ENCODE measurements at regions not wholly inside any gene's neighbourhood (a gene's known extent, or its start where the extent isn't known, plus 50 kb on each side); places are given as distances from the start of the nearest gene placed in this dataset.
A peak's percentile ranks its signal among the peaks of the same experiment; 100 is the strongest.
"Not testable (repeated sequence)": the region's sequence is repeated elsewhere in the genome, so short reads cannot be mapped to it uniquely, and the experiment has no call there.

DNA sequence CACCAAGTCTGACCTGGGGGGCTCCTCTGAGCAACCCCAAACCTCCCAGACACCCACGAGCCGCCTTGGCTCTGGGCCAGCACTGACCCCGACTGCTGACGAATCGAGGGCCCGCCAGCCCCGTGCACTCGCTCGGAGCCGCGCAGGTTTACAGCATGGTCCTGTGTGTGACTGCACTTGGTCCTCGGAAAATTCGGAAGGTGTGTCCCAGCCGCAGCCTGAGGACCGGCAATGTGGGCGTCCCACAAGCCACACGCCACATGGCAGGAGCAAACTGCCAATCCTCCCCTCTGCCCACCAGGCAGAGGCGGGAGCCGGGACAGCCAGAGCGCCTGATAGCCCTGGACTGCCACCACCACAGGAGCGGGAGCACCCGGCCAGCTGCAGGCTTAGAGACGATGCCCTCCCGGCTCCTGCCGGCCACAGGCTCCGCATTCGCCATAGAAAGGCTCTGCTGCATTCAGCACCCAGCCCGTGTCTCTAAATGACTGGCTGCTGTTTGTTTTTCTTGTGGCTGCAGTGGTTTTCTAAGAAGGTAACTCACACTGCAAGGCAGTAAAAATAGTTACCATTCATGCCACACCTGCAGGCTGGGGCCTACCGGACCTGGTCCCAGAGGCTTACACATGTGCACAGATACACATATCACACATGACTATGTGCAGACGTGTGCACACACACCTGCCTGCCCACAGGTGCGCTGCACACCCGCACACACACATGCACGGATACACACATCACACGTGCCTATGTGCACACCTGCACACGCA lies 5415.3 kb upstream of the TPTE start:
- DNase-seq = peak; percentile 51 to 59

GRCh38 chr21:5106767-5107464 lies 5414.5 kb upstream of the TPTE start:
- DNase-seq = not testable (repeated sequence)

GRCh38 chr21:5107637-5108036 lies 5413.7 kb upstream of the TPTE start:
- not testable (repeated sequence) for DNase-seq

DNA sequence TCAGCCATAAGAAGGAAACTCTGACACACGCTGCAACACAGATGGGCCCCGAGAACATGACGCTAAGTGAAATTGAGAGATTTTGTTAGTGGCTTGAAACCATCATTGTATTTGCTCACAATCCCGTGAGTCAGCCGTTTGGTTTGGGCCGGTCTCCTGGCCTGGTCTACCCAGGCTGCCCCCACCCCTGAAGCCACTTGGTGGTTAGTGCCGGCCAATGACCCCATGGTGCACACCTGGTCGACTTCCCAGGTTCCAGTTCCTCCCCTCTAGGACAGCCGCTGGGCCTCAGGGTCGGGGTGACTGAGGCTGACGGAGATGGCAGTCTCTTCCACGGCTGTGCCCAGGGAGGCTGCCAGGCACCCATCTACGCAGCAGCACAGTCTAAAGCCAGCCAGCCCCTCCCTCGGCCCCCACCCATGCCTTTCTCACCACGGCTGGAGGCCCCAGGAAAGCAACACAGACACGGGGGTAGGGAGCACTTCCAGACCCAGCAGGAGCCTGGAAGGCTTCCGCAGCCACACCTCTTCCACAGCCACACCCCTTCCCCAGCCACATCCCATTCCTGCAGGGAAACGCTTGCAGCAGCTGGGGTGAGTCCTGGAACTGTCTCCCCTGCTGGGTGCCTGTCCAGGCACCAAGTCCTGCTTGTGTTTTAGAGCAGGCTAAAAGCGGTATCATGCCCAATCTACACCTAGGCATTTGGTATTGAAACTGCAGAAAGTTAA lies 5413.2 kb upstream of the TPTE start:
- DNase-seq = not testable (repeated sequence)

- not testable (repeated sequence) for DNase-seq
Observed at GRCh38 chr21:5111197-5111596, 5410.2 kb upstream of the TPTE start.

DNA sequence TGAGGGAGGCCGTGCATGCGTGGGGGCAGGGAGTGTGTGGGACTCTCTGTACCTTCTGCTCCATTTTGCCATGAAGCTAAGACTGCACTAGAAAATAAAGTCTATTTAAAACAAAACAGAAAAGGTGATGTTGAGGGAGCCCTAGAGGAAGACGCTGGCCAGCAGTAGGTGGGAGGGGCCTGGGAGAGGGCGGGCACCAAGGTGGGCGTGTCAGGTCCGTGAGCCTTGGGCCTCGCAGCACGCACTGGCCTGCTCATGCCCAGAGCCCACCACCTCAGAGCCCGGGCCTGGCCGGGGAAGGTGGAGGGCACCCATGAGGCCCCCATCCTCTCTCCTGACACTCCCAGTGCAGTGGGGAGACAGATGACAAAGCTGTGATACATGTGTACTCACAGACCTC lies 5408.3 kb upstream of the TPTE start:
- not testable (repeated sequence) for DNase-seq

- DNase-seq = not testable (repeated sequence)
Observed at GRCh38 chr21:5114468-5114867, 5406.9 kb upstream of the TPTE start.

GRCh38 chr21:5114893-5115645 lies 5406.3 kb upstream of the TPTE start:
- DNase-seq = not testable (repeated sequence)

DNA sequence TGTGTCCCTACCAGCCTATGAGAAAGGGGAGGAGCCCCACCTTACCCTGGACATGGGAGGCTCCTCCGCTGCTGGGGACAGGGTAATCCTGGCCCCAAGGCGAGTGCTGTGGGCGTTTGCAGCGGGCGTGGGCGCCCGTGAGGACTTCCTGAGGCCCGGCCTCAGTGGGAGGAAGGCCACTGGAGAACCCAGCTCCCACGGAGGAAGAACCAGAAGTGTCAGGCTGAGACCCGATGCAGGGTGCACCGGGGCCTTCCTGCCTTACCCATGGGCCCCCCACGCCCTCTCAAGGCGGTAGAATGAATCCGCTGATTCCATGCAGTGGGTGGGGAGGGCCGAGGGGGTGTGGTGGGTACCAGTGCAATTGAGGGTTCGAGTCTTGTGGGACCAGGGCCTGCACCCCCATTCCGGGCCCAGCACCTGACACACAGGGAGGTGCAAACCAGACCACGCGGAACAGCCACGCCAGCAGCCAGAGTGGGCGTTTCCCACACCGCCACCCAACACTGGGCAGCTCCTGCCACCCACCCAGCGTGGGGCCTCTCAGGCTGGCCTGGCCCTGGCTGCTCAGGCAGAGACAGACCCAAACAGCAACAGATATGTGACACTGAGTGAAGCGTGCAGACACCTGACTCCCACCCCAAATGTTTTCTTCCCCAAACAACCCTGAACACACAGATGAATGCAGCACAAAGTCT lies 5405.6 kb upstream of the TPTE start:
- not testable (repeated sequence) for DNase-seq

DNA sequence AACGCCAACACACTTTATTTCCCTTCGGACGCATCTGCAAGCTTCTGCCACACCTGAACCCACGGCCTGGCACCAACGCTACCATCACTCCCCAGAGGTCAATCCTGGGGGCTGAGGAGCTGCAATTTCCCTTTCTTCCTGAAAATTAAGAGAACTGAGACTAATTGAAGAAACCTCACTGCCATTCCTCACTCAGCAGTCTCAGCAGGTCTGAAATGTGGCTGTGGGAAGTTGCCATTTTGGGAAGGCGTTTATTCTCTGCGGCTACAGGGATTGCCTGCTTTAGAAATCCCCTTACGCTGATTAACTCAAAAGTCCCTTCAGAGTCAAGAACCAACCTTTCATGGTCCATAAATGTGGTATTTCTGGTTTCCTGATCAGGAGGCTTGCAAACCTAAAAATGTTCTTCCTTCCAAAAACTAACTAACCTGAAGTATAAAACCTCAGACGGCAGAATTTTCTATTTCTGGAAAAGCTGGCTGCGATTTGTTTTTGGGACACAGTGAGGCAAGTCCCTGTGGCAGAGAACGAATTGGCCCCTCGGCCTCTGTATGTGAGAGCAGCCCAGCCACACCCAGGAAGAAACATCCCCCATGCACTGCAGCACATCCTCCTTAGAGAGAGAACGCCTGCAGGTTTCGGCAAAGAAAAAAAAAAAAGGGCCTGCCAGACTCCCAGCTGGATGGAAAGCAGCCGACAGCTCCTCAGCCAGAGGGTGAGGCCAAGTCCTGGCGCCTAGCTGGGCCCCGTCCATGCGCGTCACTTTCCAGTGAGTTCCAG lies 5404.8 kb upstream of the TPTE start:
- not testable (repeated sequence) for DNase-seq

GRCh38 chr21:5117135-5117534 lies 5404.2 kb upstream of the TPTE start:
- DNase-seq = not testable (repeated sequence)

- DNase-seq = peak in 1 of 2 donors; percentile 22
Observed at GRCh38 chr21:5117666-5118295, 5403.6 kb upstream of the TPTE start.

DNA sequence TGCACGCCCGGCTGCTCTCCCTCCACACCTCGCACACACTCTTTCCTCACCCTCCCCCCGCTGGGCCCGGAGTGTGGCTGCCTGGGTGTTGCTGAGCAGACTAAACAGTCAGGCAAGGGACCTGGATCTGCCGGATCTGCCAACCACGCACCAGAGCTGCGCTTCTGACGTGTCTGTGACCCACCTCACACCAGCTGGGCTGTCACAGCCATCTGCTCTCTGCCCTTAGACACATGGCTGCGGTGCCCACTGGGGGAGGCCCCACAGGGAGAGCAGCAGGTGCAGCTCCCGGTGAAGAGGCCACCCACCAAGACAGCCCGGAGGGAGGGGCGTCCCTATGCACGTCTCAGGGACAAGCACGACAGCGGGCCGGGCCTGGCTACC lies 5403.1 kb upstream of the TPTE start:
- DNase-seq = peak; percentile 39 to 48

DNA sequence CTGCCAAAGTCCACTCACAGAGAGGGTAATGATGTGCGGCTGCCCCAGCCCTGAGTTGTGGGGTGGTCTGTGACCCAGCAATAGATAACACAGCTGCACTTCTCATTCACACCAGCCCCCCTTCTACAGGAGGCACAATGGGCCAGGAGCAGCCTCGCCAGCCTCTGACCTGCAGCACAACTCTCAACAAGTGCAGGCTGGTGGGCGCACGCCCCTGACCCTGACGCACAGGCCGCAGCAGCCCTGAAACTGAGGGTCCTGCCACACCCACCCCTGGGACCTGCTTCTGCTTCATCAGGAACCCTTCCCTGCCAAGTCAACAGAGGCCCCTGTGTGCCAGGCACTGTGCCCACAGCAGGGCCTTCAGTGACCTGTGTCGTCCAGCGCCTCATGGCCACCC lies 5402.2 kb upstream of the TPTE start:
- DNase-seq = not testable (repeated sequence)

GRCh38 chr21:5121399-5121798 lies 5400.0 kb upstream of the TPTE start:
- DNase-seq = not testable (repeated sequence)

DNA sequence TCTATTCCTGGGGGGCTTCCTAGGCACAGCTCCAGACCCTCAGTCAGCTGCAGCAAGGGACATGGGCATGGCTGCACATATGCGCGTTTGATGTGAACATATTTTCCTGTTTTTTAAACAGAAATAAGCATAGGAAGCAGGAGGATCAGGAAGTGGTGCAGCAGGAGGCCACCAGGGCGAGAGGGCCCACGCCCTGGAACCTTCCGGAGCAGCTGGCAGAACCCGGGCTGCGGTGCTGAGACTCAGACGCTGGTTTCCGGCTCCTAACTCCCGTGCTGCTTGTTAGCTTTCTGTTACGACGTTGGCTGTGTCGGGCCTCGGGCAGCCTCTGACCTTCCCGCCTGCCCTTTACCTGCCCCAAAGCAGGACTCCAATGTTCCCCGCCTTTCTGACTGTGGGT lies 5399.5 kb upstream of the TPTE start:
- DNase-seq = not testable (repeated sequence)

GRCh38 chr21:5123655-5124054 lies 5397.7 kb upstream of the TPTE start:
- peak; percentile 76 to 82 for DNase-seq

DNA sequence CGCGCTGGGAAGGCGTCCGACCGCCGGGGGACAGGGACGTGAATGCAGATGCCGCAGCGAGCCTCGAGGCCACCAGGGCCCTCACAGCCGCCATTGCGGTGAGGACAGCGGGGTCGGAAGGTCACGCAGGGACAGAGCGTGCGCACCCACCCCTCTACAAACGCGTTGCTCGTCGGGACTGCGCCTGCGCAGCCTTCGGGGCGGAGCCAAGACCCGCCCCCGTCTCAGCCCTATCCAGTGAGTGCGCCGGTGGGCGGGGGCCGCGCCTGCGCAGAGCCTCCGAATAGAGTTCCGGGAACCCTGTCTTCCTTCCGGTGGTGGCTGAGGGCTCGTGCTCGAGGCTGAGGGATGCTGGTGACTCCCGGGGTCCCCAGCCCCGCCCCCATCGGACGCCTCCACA lies 5393.1 kb upstream of the TPTE start:
- DNase-seq = peak; percentile 98 to 99

DNA sequence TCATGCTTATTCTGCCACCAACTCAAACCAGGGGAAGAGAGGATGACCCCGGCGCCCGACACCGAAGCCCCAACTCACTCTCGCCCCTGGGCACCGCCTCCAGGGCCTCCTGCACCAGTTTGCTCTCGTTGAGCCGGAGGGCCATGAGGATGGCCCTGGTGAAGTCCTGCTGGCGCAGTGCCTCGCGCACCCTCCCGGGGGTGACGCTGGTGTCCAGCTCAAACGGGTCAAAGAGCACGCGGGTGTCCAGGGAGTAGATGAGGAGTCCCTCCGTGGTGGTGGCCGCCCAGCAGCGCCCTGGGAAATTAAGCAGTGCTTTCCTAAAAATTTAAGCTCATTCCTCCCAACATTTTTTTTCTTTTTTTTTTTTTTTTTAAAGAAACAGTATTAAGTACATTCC lies 5387.6 kb upstream of the TPTE start:
- not testable (repeated sequence) for DNase-seq

- not testable (repeated sequence) for DNase-seq
Observed at GRCh38 chr21:5136406-5136805, 5385.0 kb upstream of the TPTE start.

- not testable (repeated sequence) for DNase-seq
Observed at GRCh38 chr21:5137006-5137405, 5384.4 kb upstream of the TPTE start.

All from stimulated activated CD4-positive, alpha-beta T cell treated with anti-CD3 and anti-CD28 coated beads, Interleukin-2, amount 100 ng/mL, for 24 hours (primary cell).